ENCODE measurements at regions not wholly inside any gene's neighbourhood (a gene's known extent, or its start where the extent isn't known, plus 50 kb on each side); places are given as distances from the start of the nearest gene placed in this dataset.
"Not testable (repeated sequence)": the region's sequence is repeated elsewhere in the genome, so short reads cannot be mapped to it uniquely, and the experiment has no call there.

- DNase-seq: no peak
These were observed 220.7 kb downstream of the BMP4 start for GRCh38 chr14:53735916-53736315.

GRCh38 chr14:53723221-53723620 is 233.4 kb downstream of the BMP4 start:
- no peak for DNase-seq

- DNase-seq: no peak
These were observed 237.1 kb downstream of the BMP4 start for GRCh38 chr14:53719536-53719935.

- DNase-seq: no peak
These were observed 240.0 kb downstream of the BMP4 start for GRCh38 chr14:53716578-53716977.

GRCh38 chr14:53715193-53715721 is 241.4 kb downstream of the BMP4 start:
- DNase-seq: no peak

- DNase-seq: no peak
These were observed 242.0 kb downstream of the BMP4 start for GRCh38 chr14:53714495-53715192.

GRCh38 chr14:53712901-53713300 is 243.7 kb downstream of the BMP4 start:
- DNase-seq: not testable (repeated sequence)

- no peak for DNase-seq
These were observed 245.4 kb downstream of the BMP4 start for GRCh38 chr14:53711205-53711604.

- no peak for DNase-seq
These were observed 246.0 kb downstream of the BMP4 start for GRCh38 chr14:53710615-53711014.

GRCh38 chr14:53709381-53709780 is 247.2 kb downstream of the BMP4 start:
- no peak for DNase-seq

GRCh38 chr14:53703457-53703856 is 253.2 kb downstream of the BMP4 start:
- no peak for DNase-seq

GRCh38 chr14:53701108-53701875 is 255.3 kb downstream of the BMP4 start:
- DNase-seq: no peak

GRCh38 chr14:53696217-53696965 is 260.2 kb downstream of the BMP4 start:
- DNase-seq: no peak

GRCh38 chr14:53695692-53696214 is 260.9 kb downstream of the BMP4 start:
- no peak for DNase-seq

GRCh38 chr14:53692885-53693284 is 263.7 kb downstream of the BMP4 start:
- no peak for DNase-seq

- no peak for DNase-seq
These were observed 264.2 kb downstream of the BMP4 start for GRCh38 chr14:53692451-53692850.

- DNase-seq: no peak
These were observed 273.4 kb downstream of the BMP4 start for GRCh38 chr14:53683229-53683628.

- no peak for DNase-seq
These were observed 284.1 kb downstream of the BMP4 start for GRCh38 chr14:53672526-53672925.

GRCh38 chr14:53670701-53671100 is 285.9 kb downstream of the BMP4 start:
- DNase-seq: no peak

GRCh38 chr14:53668897-53669296 is 287.7 kb downstream of the BMP4 start:
- DNase-seq: no peak

GRCh38 chr14:53663709-53664108 is 292.9 kb downstream of the BMP4 start:
- DNase-seq: no peak

- no peak for DNase-seq
These were observed 301.4 kb downstream of the BMP4 start for GRCh38 chr14:53655080-53655785.

- no peak for DNase-seq
These were observed 304.6 kb downstream of the BMP4 start for GRCh38 chr14:53652068-53652467.
